ENCODE measurements at regions not wholly inside any gene's neighbourhood (a gene's known extent, or its start where the extent isn't known, plus 50 kb on each side); places are given as distances from the start of the nearest gene placed in this dataset.
A peak's percentile ranks its signal among the peaks of the same experiment; 100 is the strongest.
"Not testable (repeated sequence)": the region's sequence is repeated elsewhere in the genome, so short reads cannot be mapped to it uniquely, and the experiment has no call there.

DNA sequence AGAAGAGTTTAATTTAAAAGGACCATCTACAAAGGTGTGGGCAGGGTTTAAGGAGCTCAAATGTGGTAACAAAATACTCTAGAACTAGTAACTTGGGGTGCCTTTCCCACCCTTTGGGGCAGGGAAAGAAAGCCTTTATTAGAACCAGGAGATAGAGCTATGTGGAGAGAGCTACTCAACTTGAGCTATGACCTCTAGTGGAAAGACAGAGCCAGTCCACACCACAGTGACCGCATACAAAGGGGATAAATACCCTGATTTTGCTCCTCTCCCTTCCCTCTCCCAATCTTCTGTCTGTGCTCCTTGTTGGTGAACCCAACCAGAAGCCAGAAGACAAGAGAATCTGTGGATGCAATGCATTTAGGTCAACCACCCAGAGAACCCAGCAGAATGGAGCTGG is 54.4 kb upstream of the JAK1 start:
- no peaks in the 10 kb centered on the region for H3K9me3 Mint-ChIP-seq
- H3K27me3 Mint-ChIP-seq: no peaks in the 10 kb centered on the region
- DNase-seq (ENCODE audit: low spot score) (no peak), ATAC-seq (no peak)
- H3K4me1 Mint-ChIP-seq (ENCODE audit: low read depth in 2 of 2): peaks cover 0 to 6% of the 10 kb centered on the region in 2 donors
- no peaks in the 10 kb centered on the region for H3K36me3 Mint-ChIP-seq
- no peak overlapping the region for H3K4me3 Mint-ChIP-seq
- H3K27ac Mint-ChIP-seq: peak overlapping the region in 1 of 2 donors; percentile 17

DNA sequence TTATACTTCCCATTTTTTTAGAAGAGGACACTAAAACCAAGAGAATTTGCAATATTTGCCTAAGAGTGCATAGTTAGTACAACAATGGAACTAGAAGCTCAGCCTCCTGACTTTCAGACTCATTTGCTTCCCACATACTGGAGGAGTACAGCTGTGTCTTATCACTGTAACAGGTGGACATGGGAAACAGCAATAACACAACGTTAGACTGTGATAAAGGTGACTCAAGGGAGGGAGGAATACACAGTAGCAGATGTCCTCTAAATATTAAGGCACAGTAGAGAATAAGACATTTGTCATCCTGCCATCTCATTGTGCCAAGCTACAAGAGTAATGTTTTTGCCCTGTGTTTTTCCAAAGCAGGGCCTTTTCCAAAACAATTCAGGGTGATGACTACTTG is 55.4 kb upstream of the JAK1 start:
- ATAC-seq: no peak
- H3K4me3 Mint-ChIP-seq: no peak overlapping the region
- no peaks in the 10 kb centered on the region for H3K27me3 Mint-ChIP-seq
- no peaks in the 10 kb centered on the region for H3K36me3 Mint-ChIP-seq
- H3K4me1 Mint-ChIP-seq (ENCODE audit: low read depth in 2 of 2): peaks cover 0 to 3% of the 10 kb centered on the region in 2 donors
- no peak overlapping the region for H3K27ac Mint-ChIP-seq
- no peak for DNase-seq (ENCODE audit: low spot score)
- H3K9me3 Mint-ChIP-seq: no peaks in the 10 kb centered on the region

DNA sequence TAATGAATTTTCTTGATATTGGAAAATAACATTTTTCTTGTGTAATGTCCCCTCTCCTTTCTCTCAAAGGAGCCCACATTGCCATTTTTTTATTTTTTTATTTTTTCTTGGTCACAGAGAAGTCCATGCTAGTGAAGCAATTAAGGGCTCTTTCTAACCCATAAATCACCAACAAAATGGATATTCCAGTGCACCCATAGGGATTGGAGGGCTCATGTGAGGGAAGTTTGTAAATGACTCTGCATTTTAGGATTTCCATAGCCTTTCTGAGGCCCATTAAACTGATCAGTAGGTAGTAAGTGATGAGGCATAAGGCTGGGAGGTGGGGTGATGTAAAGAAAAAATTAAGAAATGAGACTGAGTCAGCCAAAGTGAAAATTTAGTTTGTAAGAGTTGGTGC is 55.9 kb upstream of the JAK1 start:
- H3K27ac Mint-ChIP-seq: no peak overlapping the region

DNA sequence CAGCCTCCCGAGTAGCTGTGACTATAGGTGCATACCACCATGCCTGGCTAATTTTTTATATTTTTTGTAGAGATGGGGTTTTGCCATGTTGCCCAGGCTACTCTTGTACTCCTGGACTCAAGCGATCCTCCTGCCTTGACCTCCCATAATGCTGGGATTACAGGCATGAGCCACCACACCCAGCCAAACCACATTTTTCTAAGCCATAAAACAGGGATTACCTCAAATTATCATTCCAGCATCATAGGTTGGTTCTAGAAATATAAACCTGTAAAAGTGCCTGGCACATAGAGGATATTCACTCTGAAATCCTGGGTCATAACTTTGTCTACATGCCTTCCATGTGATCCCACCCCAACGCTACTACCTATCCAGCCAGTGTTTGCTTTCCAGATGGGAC is 59.4 kb upstream of the JAK1 start:
- DNase-seq (ENCODE audit: low spot score) (no peak), ATAC-seq (no peak)
- H3K27ac Mint-ChIP-seq: no peak overlapping the region
- no peaks in the 10 kb centered on the region for H3K4me1 Mint-ChIP-seq (ENCODE audit: low read depth in 2 of 2)
- H3K36me3 Mint-ChIP-seq: no peaks in the 10 kb centered on the region
- peaks cover 0 to 2% of the 10 kb centered on the region in 2 donors for H3K27me3 Mint-ChIP-seq
- H3K9me3 Mint-ChIP-seq: no peaks in the 10 kb centered on the region
- H3K4me3 Mint-ChIP-seq: no peak overlapping the region

More for the DNA sequence above, 55.9 kb upstream of the JAK1 start:
- no peaks in the 10 kb centered on the region for H3K9me3 Mint-ChIP-seq
- H3K4me1 Mint-ChIP-seq (ENCODE audit: low read depth in 2 of 2): peaks cover 0 to 3% of the 10 kb centered on the region in 2 donors
- DNase-seq (ENCODE audit: low spot score): no peak
- no peaks in the 10 kb centered on the region for H3K36me3 Mint-ChIP-seq
- no peaks in the 10 kb centered on the region for H3K27me3 Mint-ChIP-seq
- H3K4me3 Mint-ChIP-seq: no peak overlapping the region
- ATAC-seq: no peak

DNA sequence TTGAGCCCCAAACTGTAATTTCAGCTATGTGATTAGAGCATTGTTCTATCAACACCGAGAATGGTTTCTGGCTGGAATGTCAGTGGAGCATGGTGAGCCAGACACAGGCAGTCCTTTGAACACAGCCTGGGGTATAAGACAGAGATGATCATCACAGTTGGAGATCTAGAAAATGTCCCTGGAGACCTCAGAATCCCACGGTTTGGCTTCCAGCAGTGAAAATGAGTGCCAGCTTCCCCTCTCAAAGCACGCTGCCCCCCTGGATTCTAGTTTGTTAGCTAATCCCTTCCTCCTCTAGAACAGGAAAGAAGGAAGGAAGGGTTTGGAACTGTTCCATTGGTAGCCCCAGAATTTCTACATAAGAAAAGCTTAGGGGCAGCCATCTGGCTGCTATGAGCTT is 59.9 kb upstream of the JAK1 start:
- H3K36me3 Mint-ChIP-seq: no peaks in the 10 kb centered on the region
- peaks cover 0 to 2% of the 10 kb centered on the region in 2 donors for H3K27me3 Mint-ChIP-seq
- no peaks in the 10 kb centered on the region for H3K4me1 Mint-ChIP-seq (ENCODE audit: low read depth in 2 of 2)
- no peak overlapping the region for H3K4me3 Mint-ChIP-seq
- DNase-seq (ENCODE audit: low spot score) (no peak), ATAC-seq (no peak)
- H3K27ac Mint-ChIP-seq: no peak overlapping the region
- no peaks in the 10 kb centered on the region for H3K9me3 Mint-ChIP-seq

DNA sequence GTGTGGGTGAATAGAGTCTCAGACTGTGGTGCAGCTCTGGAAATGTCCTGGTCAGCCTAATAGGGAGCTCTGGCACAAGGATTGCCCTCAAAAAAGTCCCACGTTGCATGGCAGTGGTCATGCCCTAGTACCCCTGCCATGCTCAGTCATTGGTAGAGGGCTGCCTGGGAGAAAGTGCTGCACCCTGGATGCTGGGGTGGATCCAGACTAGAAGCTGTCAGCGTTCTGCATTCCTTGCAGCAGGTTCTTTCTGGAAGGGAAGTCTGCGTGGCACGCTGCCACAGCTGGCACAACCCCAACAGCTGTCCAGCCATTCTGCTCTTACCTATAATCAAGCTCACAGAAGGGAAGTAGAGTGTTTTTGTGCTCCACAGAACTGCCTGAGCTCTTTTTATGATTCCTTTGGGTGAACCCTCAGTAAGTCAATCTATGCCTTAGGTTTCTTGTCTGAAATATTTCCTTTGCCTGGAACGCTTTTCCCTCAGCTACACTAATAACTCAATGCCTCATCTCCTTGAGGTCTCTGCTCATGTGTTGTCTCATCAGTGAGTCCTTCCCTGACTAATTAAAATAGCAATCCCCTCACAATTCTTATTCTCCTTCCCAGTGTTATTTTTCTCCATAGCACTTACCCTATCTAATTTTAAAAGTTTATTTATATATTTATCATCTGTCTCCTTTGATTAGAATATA is 61.5 kb upstream of the JAK1 start:
- H3K4me3 Mint-ChIP-seq: no peak overlapping the region
- DNase-seq (ENCODE audit: low spot score) (no peak), ATAC-seq (no peak)
- H3K36me3 Mint-ChIP-seq: no peaks in the 10 kb centered on the region
- no peak overlapping the region for H3K27ac Mint-ChIP-seq
- H3K9me3 Mint-ChIP-seq: no peaks in the 10 kb centered on the region
- peaks cover 0 to 2% of the 10 kb centered on the region in 2 donors for H3K27me3 Mint-ChIP-seq
- H3K4me1 Mint-ChIP-seq (ENCODE audit: low read depth in 2 of 2): no peaks in the 10 kb centered on the region

DNA sequence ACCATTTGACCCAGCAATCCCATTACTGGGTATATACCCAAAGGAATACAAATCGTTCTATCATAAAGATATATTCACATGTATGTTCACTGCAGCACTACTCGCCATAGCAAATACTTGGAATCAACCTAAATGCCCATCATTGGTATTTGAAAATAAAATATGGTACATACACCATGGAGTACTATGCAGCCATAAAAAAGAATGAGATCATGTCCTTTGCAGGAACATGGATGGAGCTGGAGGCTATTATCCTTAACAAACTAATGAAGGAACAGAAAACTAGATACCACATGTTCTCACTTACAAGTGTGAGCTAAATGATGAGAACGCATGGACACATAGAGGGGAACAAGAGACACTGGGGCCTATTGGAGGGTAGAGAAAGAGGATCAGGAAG is 63.1 kb upstream of the JAK1 start:
- not testable (repeated sequence) for H3K36me3 Mint-ChIP-seq; H3K4me3 Mint-ChIP-seq; ATAC-seq; H3K27me3 Mint-ChIP-seq; DNase-seq (ENCODE audit: low spot score); H3K9me3 Mint-ChIP-seq; H3K27ac Mint-ChIP-seq; H3K4me1 Mint-ChIP-seq (ENCODE audit: low read depth in 2 of 2)

DNA sequence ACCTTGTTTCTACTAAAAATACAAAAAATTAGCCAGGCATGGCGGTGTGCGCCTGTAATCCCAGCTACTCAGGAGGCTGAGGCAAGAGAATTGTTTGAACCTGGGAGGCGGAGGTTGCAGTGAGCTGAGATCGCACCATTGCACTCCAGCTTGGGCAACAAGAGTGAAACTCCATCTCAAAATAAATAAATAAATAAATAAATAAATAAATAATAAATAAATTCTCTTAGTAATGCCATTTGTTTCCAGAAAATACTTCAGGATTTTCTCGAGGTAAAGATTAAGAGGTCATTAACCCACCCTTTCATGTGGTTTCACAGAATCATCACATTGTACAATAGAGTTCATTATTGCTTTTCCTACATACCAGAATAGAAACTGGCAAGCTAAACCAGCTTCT is 68.5 kb upstream of the JAK1 start:
- not testable (repeated sequence) for H3K4me3 Mint-ChIP-seq; DNase-seq (ENCODE audit: low spot score); H3K9me3 Mint-ChIP-seq; H3K27me3 Mint-ChIP-seq; ATAC-seq; H3K4me1 Mint-ChIP-seq (ENCODE audit: low read depth in 2 of 2); H3K36me3 Mint-ChIP-seq; H3K27ac Mint-ChIP-seq

DNA sequence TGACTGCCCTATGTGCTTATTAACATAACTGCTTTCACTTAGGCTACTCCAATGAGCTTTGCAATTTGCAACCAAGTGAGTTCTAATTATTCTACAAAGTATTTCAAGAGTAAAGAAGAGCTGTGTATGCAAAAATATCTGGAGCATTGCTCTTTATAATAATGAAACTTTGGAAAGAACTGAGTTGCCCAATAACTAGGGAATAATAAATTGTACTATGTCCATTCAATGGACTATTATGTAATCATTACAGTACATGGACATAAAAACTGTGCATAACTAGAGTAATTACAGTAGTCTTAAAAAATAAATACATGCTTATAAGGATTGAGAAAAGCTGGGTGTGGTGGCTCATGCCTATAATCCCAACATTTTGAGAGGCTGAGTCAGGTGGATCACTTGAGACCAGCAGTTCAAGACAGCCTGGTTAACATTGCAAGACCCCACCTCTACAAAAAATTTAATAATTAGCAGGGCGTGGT is 70.3 kb upstream of the JAK1 start:
- H3K9me3 Mint-ChIP-seq: no peaks in the 10 kb centered on the region
- H3K4me3 Mint-ChIP-seq: no peak overlapping the region
- H3K4me1 Mint-ChIP-seq (ENCODE audit: low read depth in 2 of 2): peaks cover 8 to 9% of the 10 kb centered on the region in 2 donors
- H3K27me3 Mint-ChIP-seq: no peaks in the 10 kb centered on the region
- DNase-seq (ENCODE audit: low spot score) (no peak), ATAC-seq (no peak)
- peak overlapping the region in 1 of 2 donors; percentile 14 for H3K27ac Mint-ChIP-seq
- no peaks in the 10 kb centered on the region for H3K36me3 Mint-ChIP-seq

DNA sequence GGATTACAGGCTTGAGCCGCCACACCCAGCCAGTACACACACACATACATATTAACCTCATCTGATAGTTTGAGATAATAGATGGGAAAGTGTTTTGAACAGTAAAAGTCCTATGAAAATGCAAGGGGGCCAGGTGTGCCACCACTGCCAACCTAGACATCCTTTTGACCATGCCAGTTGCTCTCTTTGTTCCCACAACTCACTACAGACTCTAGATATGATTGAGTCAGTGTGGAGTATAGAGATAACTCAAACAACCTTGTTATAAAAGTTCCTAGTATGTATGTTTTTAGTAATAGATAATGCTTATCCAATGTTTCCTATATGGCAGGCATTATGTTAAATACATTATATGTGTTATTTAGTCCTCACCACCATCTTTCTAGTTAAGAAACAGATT is 72.7 kb upstream of the JAK1 start:
- no peak for ATAC-seq
- H3K27ac Mint-ChIP-seq: no peak overlapping the region

DNA sequence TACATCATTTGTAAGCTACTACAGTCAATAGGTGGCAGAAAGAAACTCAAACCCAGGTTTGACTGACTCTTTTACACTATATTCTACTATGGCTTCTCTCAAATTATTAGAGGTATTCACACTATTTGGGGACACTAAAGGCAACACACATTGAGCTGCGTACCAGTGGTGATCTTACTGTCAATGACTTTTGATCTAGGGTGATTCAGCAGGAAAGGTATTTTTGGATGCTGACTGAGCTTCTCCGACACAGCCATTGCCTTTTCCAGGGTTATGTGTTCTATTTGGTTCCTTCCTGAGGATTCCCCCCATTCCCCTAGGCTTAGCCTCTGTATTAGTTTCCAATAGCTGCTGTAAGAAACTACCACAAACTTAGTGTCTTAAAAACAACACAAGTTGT is 73.2 kb upstream of the JAK1 start:
- Mint-ChIP-seq H3K27me3 (no peaks in the 10 kb centered on the region), H3K27ac (no peak overlapping the region), H3K4me3 (no peak overlapping the region), H3K4me1 (ENCODE audit: low read depth in 2 of 2) (peaks cover 11 to 13% of the 10 kb centered on the region in 2 donors), H3K9me3 (no peaks in the 10 kb centered on the region), H3K36me3 (no peaks in the 10 kb centered on the region)
- ATAC-seq (no peak), DNase-seq (ENCODE audit: low spot score) (no peak)

More for the DNA sequence above, 72.7 kb upstream of the JAK1 start:
- no peaks in the 10 kb centered on the region for H3K36me3 Mint-ChIP-seq
- no peak overlapping the region for H3K4me3 Mint-ChIP-seq
- no peak for DNase-seq (ENCODE audit: low spot score)
- no peaks in the 10 kb centered on the region for H3K9me3 Mint-ChIP-seq
- no peaks in the 10 kb centered on the region for H3K27me3 Mint-ChIP-seq
- peaks cover 8 to 11% of the 10 kb centered on the region in 2 donors for H3K4me1 Mint-ChIP-seq (ENCODE audit: low read depth in 2 of 2)

DNA sequence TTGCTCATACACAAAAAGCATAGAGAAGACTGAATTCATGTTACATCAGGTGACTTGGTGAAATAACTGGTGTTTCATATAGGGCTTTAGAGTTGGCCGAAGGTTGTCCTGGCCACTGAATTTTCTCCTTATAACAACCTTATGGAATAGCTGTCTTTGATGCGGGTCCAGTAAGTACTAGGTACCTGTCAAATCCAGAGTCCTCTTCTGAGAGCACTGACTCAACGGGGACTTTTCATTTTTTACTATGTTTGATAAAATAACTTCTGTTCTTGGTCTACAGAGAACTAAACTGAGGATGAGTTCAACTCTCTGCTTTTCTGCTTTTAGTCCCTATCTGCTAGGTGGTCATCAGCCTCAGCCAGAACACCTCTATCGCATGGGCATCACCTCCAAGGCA is 76.1 kb upstream of the JAK1 start:
- H3K27ac Mint-ChIP-seq: no peak overlapping the region
- DNase-seq (ENCODE audit: low spot score): no peak

DNA sequence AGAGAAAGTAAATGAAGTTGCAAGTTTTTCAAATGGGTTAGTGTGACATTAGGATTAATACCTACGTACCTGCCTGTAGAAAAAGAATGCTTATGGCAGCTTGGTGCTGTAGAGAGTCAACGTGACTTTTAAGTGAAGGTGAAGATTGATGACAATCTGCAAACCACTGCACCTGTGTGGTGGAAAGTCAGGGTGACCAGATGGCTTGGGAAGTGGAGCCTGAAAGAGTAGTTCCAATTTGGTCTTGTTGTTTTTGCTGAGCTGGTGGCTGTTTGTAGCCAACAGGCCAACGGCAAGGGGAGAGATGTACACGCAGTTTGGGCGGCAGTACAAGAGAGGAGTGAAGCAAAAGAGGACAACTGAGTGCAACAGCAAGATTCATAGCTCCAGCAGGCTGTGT is 78.1 kb upstream of the JAK1 start:
- no peaks in the 10 kb centered on the region for H3K36me3 Mint-ChIP-seq
- no peak overlapping the region for H3K4me3 Mint-ChIP-seq
- DNase-seq (ENCODE audit: low spot score) (no peak), ATAC-seq (no peak)
- H3K4me1 Mint-ChIP-seq (ENCODE audit: low read depth in 2 of 2): peaks cover 12 to 18% of the 10 kb centered on the region in 2 donors
- no peak overlapping the region for H3K27ac Mint-ChIP-seq
- no peaks in the 10 kb centered on the region for H3K9me3 Mint-ChIP-seq
- no peaks in the 10 kb centered on the region for H3K27me3 Mint-ChIP-seq

More for the DNA sequence above, 76.1 kb upstream of the JAK1 start:
- Mint-ChIP-seq H3K4me3 (no peak overlapping the region), H3K36me3 (no peaks in the 10 kb centered on the region), H3K4me1 (ENCODE audit: low read depth in 2 of 2) (peaks cover 11 to 13% of the 10 kb centered on the region in 2 donors), H3K9me3 (no peaks in the 10 kb centered on the region), H3K27me3 (no peaks in the 10 kb centered on the region)
- peak in 1 of 2 donors; percentile 44 for ATAC-seq

DNA sequence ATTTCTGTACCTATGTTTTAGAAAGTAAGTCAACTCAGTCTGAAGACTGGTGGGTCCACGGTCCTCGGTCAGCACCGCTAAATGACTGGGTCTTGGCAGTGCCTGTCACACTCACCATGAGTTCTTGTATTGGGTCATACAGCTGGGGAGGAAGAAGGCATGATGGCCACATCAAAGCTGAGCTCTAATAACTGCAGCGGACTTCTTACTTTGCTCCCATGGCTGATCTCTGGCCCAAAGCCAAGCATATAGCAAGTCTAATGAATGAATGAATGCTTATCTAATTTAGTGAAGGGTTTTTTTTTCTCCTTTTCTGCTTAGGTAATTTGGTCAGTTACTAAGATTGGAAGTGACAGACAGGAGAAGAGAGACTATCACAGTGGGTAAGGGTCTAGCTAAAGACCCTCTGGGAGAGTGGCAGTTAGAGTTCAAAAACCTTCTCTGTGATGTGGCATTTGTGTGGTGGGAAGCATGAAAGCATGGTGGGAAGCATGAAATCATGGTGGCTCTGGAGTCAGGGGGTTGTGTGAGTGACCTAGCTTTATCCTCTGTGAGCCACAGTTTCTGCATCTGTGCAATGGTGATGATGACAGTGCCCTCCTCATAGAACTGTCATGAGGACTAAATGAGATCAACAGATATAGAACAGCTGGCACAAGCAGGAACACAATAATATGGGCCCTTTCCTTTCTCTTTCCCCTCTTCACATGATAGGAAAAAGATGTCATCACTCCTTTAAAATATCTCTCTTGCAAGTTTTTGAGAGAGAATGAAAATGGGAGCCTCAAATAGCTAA is 78.9 kb upstream of the JAK1 start:
- Mint-ChIP-seq H3K4me1 (ENCODE audit: low read depth in 2 of 2) (peaks cover 20 to 26% of the 10 kb centered on the region in 2 donors), H3K27me3 (no peaks in the 10 kb centered on the region), H3K27ac (no peak overlapping the region), H3K36me3 (no peaks in the 10 kb centered on the region), H3K4me3 (no peak overlapping the region), H3K9me3 (no peaks in the 10 kb centered on the region)
- DNase-seq (ENCODE audit: low spot score) (no peak), ATAC-seq (no peak)
